Gastrocnemius medialis (tissue), 4 donors: ENCODE measurements at regions not wholly inside any gene's neighbourhood (a gene's known extent, or its start where the extent isn't known, plus 50 kb on each side); places are given as distances from the start of the nearest gene placed in this dataset.

ENCODE experiments used
- ATAC-seq, 2 donors: fragments of 150-250 bp; one replicate each; pipeline ENCODE4 v1.9.1; 2016
- DNase-seq, 2 donors: peaks; one replicate each; pipeline ENCODE4 v3.0.0-alpha.2; 2019
- H3K27ac ChIP-seq, 4 donors: fragments of 200-600 bp; sonication (generic); 1 replicate in 1 of 4; 2 replicates in 3 of 4; pipeline ENCODE4 v1.5.1; 2016 to 2018; ENCODE audit warnings: mild to moderate bottlenecking in 2 of 4, moderate library complexity in 1 of 4
- H3K27me3 ChIP-seq, 3 donors: fragments of 200-600 bp; sonication (generic) in 2 of 3; 1 replicate in 1 of 3; 2 replicates in 2 of 3; pipeline versions ENCODE4 v1.5.1 to v1.6.0; 2016 to 2019; ENCODE audit warnings: mild to moderate bottlenecking in 1 of 3, moderate library complexity in 1 of 3
- H3K36me3 ChIP-seq, 2 donors: fragments of 200-600 bp; sonication (generic) in 1 of 2; one replicate each; pipeline ENCODE4 v1.5.1; 2017 to 2018
- H3K4me1 ChIP-seq, 2 donors: fragments of 200-600 bp; sonication (generic) in 1 of 2; one replicate each; pipeline ENCODE4 v1.5.1; 2016 to 2017; ENCODE audit warnings: mild to moderate bottlenecking in 2 of 2
- H3K4me3 ChIP-seq, 4 donors: fragments of 200-600 bp; sonication (generic) in 3 of 4; 1 replicate in 1 of 4; 2 replicates in 3 of 4; pipeline ENCODE4 v1.5.1; 2016 to 2019; ENCODE audit warnings: mild to moderate bottlenecking in 2 of 4
- H3K9me3 ChIP-seq, 3 donors: fragments of 200-600 bp; sonication (generic) in 2 of 3; 1 replicate in 1 of 3; 2 replicates in 2 of 3; pipeline ENCODE4 v1.5.1; 2016 to 2019
- POLR2A ChIP-seq, 2 donors: fragments of 450-650 bp; IDR thresholded peaks; one replicate each; pipeline ENCODE4 v1.6.1; 2017; ENCODE audit warnings: antibody characterized with exemption in 2 of 2, mild to moderate bottlenecking in 2 of 2, moderate library complexity in 2 of 2
- in situ Hi-C, 4 donors: fragments of 200-750 bp; cut with MboI; loops; one replicate each; pipeline versions ENCODE4 v1.15.0 to v1.8.0; 2017; ENCODE audit warnings: low sequenced_read_pairs in 4 of 4
- intact Hi-C: fragments of 100-400 bp; cut with DNase I; formaldehyde crosslinking; loops from one replicate; pipeline ENCODE4 v1.15.1; 2023; ENCODE audit warnings: low total_unique reads
- TF ChIP-seq, protein P1 (sequence below), 5 experiments: fragments of 450-650 bp in 3 of 5; fragments of 200-600 bp in 2 of 5; sonication (generic) in 2 of 5; IDR thresholded peaks in 4 of 5; conservative IDR thresholded peaks in 1 of 5; 1 replicate in 4 of 5; 2 replicates in 1 of 5; pipeline ENCODE4 v1.5.1; 2016 to 2019; ENCODE audit warnings: antibody characterized with exemption in 5 of 5, mild to moderate bottlenecking in 3 of 5, moderate library complexity in 3 of 5

- no peak overlapping the region for H3K27ac ChIP-seq
- in situ Hi-C loops, result no loop called here
- ATAC-seq, result no peak
These were observed 60.5 kb upstream of the PMAIP1 start for GRCh38 chr18:59839246-59839645.

GRCh38 chr18:59837586-59837985 is 62.2 kb upstream of the PMAIP1 start:
- H3K36me3 ChIP-seq, result no peaks in the 10 kb centered on the region
- no peaks in the 10 kb centered on the region for H3K27me3 ChIP-seq
- no peaks in the 10 kb centered on the region for H3K9me3 ChIP-seq
- in situ Hi-C loops (no loop called here), intact Hi-C loops (no loop called here)
- no peak overlapping the region for H3K27ac ChIP-seq
- DNase-seq, result no peak
- no peak overlapping the region for H3K4me3 ChIP-seq
- ATAC-seq, result no peak
- no peaks in the 10 kb centered on the region for H3K4me1 ChIP-seq
- TF ChIP-seq POLR2A (IDR thresholded peaks at IDR 0.05), result no peak
- TF ChIP-seq, protein P1, sequence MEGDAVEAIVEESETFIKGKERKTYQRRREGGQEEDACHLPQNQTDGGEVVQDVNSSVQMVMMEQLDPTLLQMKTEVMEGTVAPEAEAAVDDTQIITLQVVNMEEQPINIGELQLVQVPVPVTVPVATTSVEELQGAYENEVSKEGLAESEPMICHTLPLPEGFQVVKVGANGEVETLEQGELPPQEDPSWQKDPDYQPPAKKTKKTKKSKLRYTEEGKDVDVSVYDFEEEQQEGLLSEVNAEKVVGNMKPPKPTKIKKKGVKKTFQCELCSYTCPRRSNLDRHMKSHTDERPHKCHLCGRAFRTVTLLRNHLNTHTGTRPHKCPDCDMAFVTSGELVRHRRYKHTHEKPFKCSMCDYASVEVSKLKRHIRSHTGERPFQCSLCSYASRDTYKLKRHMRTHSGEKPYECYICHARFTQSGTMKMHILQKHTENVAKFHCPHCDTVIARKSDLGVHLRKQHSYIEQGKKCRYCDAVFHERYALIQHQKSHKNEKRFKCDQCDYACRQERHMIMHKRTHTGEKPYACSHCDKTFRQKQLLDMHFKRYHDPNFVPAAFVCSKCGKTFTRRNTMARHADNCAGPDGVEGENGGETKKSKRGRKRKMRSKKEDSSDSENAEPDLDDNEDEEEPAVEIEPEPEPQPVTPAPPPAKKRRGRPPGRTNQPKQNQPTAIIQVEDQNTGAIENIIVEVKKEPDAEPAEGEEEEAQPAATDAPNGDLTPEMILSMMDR (IDR thresholded peaks at IDR 0.05 in 4 of 5, conservative IDR thresholded peaks at IDR 0.05 in 1 of 5), result peak; percentile 24 to 71 (median 40)

More at GRCh38 chr18:59839246-59839645, 60.5 kb upstream of the PMAIP1 start:
- Histone ChIP-seq H3K27me3 (no peaks in the 10 kb centered on the region), H3K36me3 (no peaks in the 10 kb centered on the region), H3K4me1 (no peaks in the 10 kb centered on the region), H3K9me3 (no peaks in the 10 kb centered on the region), H3K4me3 (no peak overlapping the region)
- intact Hi-C loops, result no loop called here
- TF ChIP-seq, protein P1 (IDR thresholded peaks at IDR 0.05 in 4 of 5, conservative IDR thresholded peaks at IDR 0.05 in 1 of 5), result no peak
- no peak for TF ChIP-seq POLR2A (IDR thresholded peaks at IDR 0.05)
- no peak for DNase-seq

- H3K36me3 ChIP-seq, result no peaks in the 10 kb centered on the region
- no peak overlapping the region for H3K4me3 ChIP-seq
- ATAC-seq (no peak), DNase-seq (no peak)
- no peaks in the 10 kb centered on the region for H3K4me1 ChIP-seq
- H3K27ac ChIP-seq, result no peak overlapping the region
- no peaks in the 10 kb centered on the region for H3K27me3 ChIP-seq
- intact Hi-C loops, result no loop called here
- in situ Hi-C loops, result no loop called here
- H3K9me3 ChIP-seq, result no peaks in the 10 kb centered on the region
- TF ChIP-seq, protein P1 (IDR thresholded peaks at IDR 0.05 in 4 of 5, conservative IDR thresholded peaks at IDR 0.05 in 1 of 5), result no peak
These were observed 64.0 kb upstream of the PMAIP1 start for GRCh38 chr18:59835605-59836379.

DNA sequence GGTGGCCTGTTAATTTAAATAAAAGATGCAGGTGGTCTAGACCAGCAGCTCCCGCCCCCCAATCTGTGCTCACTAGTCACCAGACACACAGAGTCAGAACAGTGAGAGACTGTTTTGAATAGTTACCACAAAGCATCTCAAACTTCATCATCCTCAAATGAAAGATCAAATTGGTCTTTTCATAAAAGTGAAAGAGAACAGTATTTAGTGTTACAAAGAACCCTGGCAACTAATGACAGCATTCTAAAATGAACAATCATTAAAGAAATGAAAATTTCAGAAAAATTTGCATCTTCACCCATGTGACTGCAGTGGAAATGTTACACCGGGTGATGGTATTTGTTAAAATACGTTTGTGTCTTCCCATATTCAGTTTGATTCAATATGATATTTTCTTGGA is 65.5 kb upstream of the PMAIP1 start:
- TF ChIP-seq, protein P1 (IDR thresholded peaks at IDR 0.05 in 4 of 5, conservative IDR thresholded peaks at IDR 0.05 in 1 of 5), result no peak
- no peak for TF ChIP-seq POLR2A (IDR thresholded peaks at IDR 0.05)
- Histone ChIP-seq H3K9me3 (no peaks in the 10 kb centered on the region), H3K36me3 (no peaks in the 10 kb centered on the region), H3K4me1 (no peaks in the 10 kb centered on the region), H3K4me3 (no peak overlapping the region), H3K27ac (no peak overlapping the region), H3K27me3 (no peaks in the 10 kb centered on the region)
- no peak for DNase-seq
- no peak for ATAC-seq
- intact Hi-C loops (no loop called here), in situ Hi-C loops (no loop called here)

GRCh38 chr18:59833785-59834184 is 66.0 kb upstream of the PMAIP1 start:
- H3K27me3 ChIP-seq, result no peaks in the 10 kb centered on the region
- no peaks in the 10 kb centered on the region for H3K36me3 ChIP-seq
- intact Hi-C loops (no loop called here), in situ Hi-C loops (no loop called here)
- no peaks in the 10 kb centered on the region for H3K9me3 ChIP-seq
- DNase-seq (no peak), ATAC-seq (no peak)
- H3K4me3 ChIP-seq, result no peak overlapping the region
- no peak overlapping the region for H3K27ac ChIP-seq
- H3K4me1 ChIP-seq, result no peaks in the 10 kb centered on the region
- no peak for TF ChIP-seq POLR2A (IDR thresholded peaks at IDR 0.05)
- TF ChIP-seq, protein P1 (IDR thresholded peaks at IDR 0.05 in 4 of 5, conservative IDR thresholded peaks at IDR 0.05 in 1 of 5), result no peak
